ENCODE measurements at regions not wholly inside any gene's neighbourhood (a gene's known extent, or its start where the extent isn't known, plus 50 kb on each side); places are given as distances from the start of the nearest gene placed in this dataset.

DNA sequence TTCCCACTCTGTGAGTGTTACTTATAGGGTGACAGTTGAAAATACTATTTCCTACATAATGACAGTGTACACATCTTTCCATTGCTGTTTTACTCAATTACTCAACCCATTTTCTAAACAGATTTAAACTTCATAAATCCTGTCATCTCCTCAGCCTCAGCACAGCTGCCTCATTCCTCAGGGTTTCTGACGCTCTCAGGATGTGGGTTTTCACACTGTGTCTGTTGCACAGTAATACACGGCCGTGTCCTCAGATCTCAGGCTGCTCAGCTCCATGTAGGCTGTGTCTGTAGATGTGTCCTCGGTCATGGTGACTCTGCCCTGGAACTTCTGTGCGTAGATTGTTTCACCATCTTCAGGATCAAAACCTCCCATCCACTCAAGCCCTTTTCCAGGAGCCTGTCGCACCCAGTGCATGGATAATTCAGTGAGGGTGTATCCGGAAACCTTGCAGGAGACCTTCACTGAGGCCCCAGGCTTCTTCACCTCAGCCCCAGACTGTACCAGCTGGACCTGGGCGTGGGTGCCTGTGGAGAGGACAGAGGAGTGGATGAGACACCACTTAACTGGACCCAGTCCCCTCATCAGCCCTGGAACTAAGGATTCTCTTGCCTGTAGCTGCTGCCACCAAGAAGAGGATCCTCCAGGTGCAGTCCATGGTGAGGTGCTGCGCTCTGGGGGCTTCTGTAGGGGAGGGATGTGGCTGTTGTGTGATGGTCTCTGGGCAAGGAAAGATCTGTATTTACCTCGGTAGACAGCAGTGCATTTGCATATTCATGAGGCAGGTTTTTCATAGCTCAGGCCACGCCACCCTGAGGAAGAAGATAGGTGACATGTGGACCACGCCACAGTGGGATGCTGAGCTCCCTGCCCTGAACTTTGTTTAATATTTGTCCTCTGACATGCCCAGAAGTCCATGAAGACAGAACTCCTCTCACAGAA is 750.2 kb downstream of the TMEM121 start:
- H3K27ac ChIP-seq (ENCODE audit: low read length), result peak overlapping the region; percentile 14
- peaks cover 4 to 36% of the 10 kb centered on the region in 2 donors for H3K27me3 Mint-ChIP-seq (ENCODE audit: low read depth in 2 of 2)
- H3K36me3 ChIP-seq (ENCODE audit: control insufficient read depth, insufficient read depth, low read length), result no peaks in the 10 kb centered on the region
- peak overlapping the region; percentile 73 to 78 for H3K27ac Mint-ChIP-seq
- intact Hi-C loops (cut with micrococcal nuclease), result no loop called here
- H3K4me3 Mint-ChIP-seq, result peak overlapping the region; percentile 68
- H3K9me3 ChIP-seq (ENCODE audit: control insufficient read depth, insufficient read depth, low read length), result no peaks in the 10 kb centered on the region
- no peaks in the 10 kb centered on the region for H3K36me3 Mint-ChIP-seq
- peaks cover 16% of the 10 kb centered on the region for H3K4me1 ChIP-seq (ENCODE audit: control insufficient read depth, insufficient read depth, low read length)
- TF ChIP-seq, protein P1, sequence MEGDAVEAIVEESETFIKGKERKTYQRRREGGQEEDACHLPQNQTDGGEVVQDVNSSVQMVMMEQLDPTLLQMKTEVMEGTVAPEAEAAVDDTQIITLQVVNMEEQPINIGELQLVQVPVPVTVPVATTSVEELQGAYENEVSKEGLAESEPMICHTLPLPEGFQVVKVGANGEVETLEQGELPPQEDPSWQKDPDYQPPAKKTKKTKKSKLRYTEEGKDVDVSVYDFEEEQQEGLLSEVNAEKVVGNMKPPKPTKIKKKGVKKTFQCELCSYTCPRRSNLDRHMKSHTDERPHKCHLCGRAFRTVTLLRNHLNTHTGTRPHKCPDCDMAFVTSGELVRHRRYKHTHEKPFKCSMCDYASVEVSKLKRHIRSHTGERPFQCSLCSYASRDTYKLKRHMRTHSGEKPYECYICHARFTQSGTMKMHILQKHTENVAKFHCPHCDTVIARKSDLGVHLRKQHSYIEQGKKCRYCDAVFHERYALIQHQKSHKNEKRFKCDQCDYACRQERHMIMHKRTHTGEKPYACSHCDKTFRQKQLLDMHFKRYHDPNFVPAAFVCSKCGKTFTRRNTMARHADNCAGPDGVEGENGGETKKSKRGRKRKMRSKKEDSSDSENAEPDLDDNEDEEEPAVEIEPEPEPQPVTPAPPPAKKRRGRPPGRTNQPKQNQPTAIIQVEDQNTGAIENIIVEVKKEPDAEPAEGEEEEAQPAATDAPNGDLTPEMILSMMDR (IDR thresholded peaks at IDR 0.05), result no peak
- 26% methylated on average over 11 of the region's 12 CpGs for WGBS (ENCODE audit: insufficient coverage)
- DNase-seq, result peak; percentile 34 to 66
- peaks cover 24 to 25% of the 10 kb centered on the region in 2 donors for H3K4me1 Mint-ChIP-seq
- no peak overlapping the region for H3K4me3 ChIP-seq (ENCODE audit: low read length)
- H3K9me3 Mint-ChIP-seq, result no peaks in the 10 kb centered on the region
- H3K27me3 ChIP-seq (ENCODE audit: control insufficient read depth, insufficient read depth, low read length), result peaks cover 6% of the 10 kb centered on the region
- ATAC-seq, result peak; percentile 75 to 84 (median 79)

DNA sequence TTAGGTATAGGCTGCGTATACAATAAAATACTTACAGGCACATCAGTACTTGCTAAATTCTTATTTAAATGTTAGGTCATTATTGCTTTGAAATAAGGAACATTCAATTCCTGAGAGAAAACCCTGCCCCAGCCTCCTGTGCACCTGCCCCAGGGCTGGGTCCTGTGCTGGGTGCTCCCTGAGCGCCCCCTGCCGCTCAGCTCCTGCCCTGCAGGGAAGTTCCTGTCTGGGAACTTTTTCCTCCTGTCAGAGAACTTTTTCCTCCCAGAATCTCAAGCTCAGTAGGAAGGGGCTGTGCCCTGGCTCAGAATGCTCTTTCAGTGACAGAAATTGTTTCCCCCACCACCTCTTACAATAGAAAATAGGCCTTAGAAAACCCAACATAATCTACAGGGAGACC is 751.1 kb downstream of the TMEM121 start:
- Histone ChIP-seq H3K36me3 (ENCODE audit: control insufficient read depth, insufficient read depth, low read length) (no peaks in the 10 kb centered on the region), H3K9me3 (ENCODE audit: control insufficient read depth, insufficient read depth, low read length) (no peaks in the 10 kb centered on the region), H3K27me3 (ENCODE audit: control insufficient read depth, insufficient read depth, low read length) (peaks cover 5% of the 10 kb centered on the region), H3K27ac (ENCODE audit: low read length) (no peak overlapping the region), H3K4me1 (ENCODE audit: control insufficient read depth, insufficient read depth, low read length) (peaks cover 16% of the 10 kb centered on the region), H3K4me3 (ENCODE audit: low read length) (no peak overlapping the region)
- WGBS (ENCODE audit: insufficient coverage), result 3% methylated on average over 2 of the region's 3 CpGs
- Mint-ChIP-seq H3K4me1 (peaks cover 24 to 25% of the 10 kb centered on the region in 2 donors), H3K9me3 (no peaks in the 10 kb centered on the region), H3K27me3 (ENCODE audit: low read depth in 2 of 2) (peaks cover 4 to 27% of the 10 kb centered on the region in 2 donors), H3K36me3 (no peaks in the 10 kb centered on the region), H3K27ac (peak overlapping the region in 1 of 2 donors; percentile 78), H3K4me3 (peak overlapping the region; percentile 53)
- DNase-seq (peak in 1 of 2 donors; percentile 59), ATAC-seq (peak in 1 of 3 donors; percentile 60)
- intact Hi-C loops (cut with micrococcal nuclease), result no loop called here
- TF ChIP-seq, protein P1 (IDR thresholded peaks at IDR 0.05), result peak; percentile 84

DNA sequence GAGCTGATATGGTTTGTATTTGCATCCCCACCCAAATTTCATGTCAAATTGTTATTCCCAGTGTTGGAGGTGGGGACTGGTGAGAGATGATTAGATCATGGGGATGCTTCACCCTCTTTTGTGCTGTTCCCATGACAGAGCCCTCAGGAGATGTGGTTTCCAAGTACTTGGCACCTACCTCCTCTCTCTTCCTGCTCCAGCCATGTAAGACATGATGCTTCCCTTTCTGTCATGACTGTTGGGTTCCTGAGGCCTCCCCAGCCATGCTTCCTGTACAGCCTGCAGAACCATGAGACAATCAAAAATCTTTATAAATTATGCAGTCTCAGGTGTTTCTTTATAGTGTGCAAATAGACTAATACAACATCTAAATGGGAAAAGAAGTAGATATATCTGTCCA is 754.5 kb downstream of the TMEM121 start:
- no peak overlapping the region for H3K4me3 ChIP-seq (ENCODE audit: low read length)
- intact Hi-C loops (cut with micrococcal nuclease), result no loop called here
- H3K27me3 ChIP-seq (ENCODE audit: control insufficient read depth, insufficient read depth, low read length), result no peaks in the 10 kb centered on the region
- H3K4me1 ChIP-seq (ENCODE audit: control insufficient read depth, insufficient read depth, low read length), result peaks cover 14% of the 10 kb centered on the region
- no peaks in the 10 kb centered on the region for H3K36me3 ChIP-seq (ENCODE audit: control insufficient read depth, insufficient read depth, low read length)
- ATAC-seq (no peak), DNase-seq (no peak)
- Mint-ChIP-seq H3K9me3 (no peaks in the 10 kb centered on the region), H3K27me3 (ENCODE audit: low read depth in 2 of 2) (peaks cover 3 to 16% of the 10 kb centered on the region in 2 donors), H3K4me1 (peaks cover 19 to 20% of the 10 kb centered on the region in 2 donors), H3K27ac (no peak overlapping the region), H3K4me3 (no peak overlapping the region), H3K36me3 (no peaks in the 10 kb centered on the region)
- H3K9me3 ChIP-seq (ENCODE audit: control insufficient read depth, insufficient read depth, low read length), result no peaks in the 10 kb centered on the region
- TF ChIP-seq, protein P1 (IDR thresholded peaks at IDR 0.05), result no peak
- no peak overlapping the region for H3K27ac ChIP-seq (ENCODE audit: low read length)

Data from natural killer cell (primary cell).